NCI-H460 (cell line): ENCODE measurements at regions not wholly inside any gene's neighbourhood (a gene's known extent, or its start where the extent isn't known, plus 50 kb on each side); places are given as distances from the start of the nearest gene placed in this dataset.
"Not testable (repeated sequence)": the region's sequence is repeated elsewhere in the genome, so short reads cannot be mapped to it uniquely, and the experiment has no call there.

Source experiments
- DNase-seq: peaks from one replicate; pipeline ENCODE4 v3.0.0-alpha.2; 2016; ENCODE audit warnings: low read depth; ENCODE audit errors: extremely low read depth

GRCh38 chr10:8172604-8173003 is 118.1 kb downstream of the GATA3 start:
- no peak for DNase-seq

- DNase-seq: no peak
Measured at GRCh38 chr10:8173243-8173865, 118.9 kb downstream of the GATA3 start.

GRCh38 chr10:8173866-8174243 is 119.4 kb downstream of the GATA3 start:
- DNase-seq: no peak

GRCh38 chr10:8174762-8175161 is 120.3 kb downstream of the GATA3 start:
- DNase-seq: no peak

GRCh38 chr10:8177526-8177925 is 123.0 kb downstream of the GATA3 start:
- not testable (repeated sequence) for DNase-seq

GRCh38 chr10:8179773-8180172 is 125.3 kb downstream of the GATA3 start:
- DNase-seq: not testable (repeated sequence)

GRCh38 chr10:8180360-8181109 is 126.0 kb downstream of the GATA3 start:
- DNase-seq: no peak

GRCh38 chr10:8181496-8182157 is 127.1 kb downstream of the GATA3 start:
- DNase-seq: no peak

GRCh38 chr10:8182806-8183205 is 128.3 kb downstream of the GATA3 start:
- DNase-seq: no peak

GRCh38 chr10:8183241-8183704 is 128.8 kb downstream of the GATA3 start:
- DNase-seq: no peak

GRCh38 chr10:8187171-8187666 is 132.7 kb downstream of the GATA3 start:
- no peak for DNase-seq

GRCh38 chr10:8189458-8189857 is 135.0 kb downstream of the GATA3 start:
- no peak for DNase-seq

GRCh38 chr10:8192301-8192700 is 137.8 kb downstream of the GATA3 start:
- DNase-seq: no peak

- DNase-seq: no peak
Measured at GRCh38 chr10:8193546-8193945, 139.1 kb downstream of the GATA3 start.

- no peak for DNase-seq
Measured at GRCh38 chr10:8194050-8194449, 139.6 kb downstream of the GATA3 start.

GRCh38 chr10:8206882-8207281 is 152.4 kb downstream of the GATA3 start:
- no peak for DNase-seq

GRCh38 chr10:8211631-8212030 is 157.1 kb downstream of the GATA3 start:
- no peak for DNase-seq

GRCh38 chr10:8213735-8214134 is 159.2 kb downstream of the GATA3 start:
- DNase-seq: no peak

- DNase-seq: no peak
Measured at GRCh38 chr10:8214587-8214986, 160.1 kb downstream of the GATA3 start.

GRCh38 chr10:8216893-8217292 is 162.4 kb downstream of the GATA3 start:
- DNase-seq: no peak

GRCh38 chr10:8221451-8221850 is 167.0 kb downstream of the GATA3 start:
- no peak for DNase-seq

- no peak for DNase-seq
Measured at GRCh38 chr10:8224591-8224990, 170.1 kb downstream of the GATA3 start.
